Ishikawa (cell line): ENCODE measurements at regions not wholly inside any gene's neighbourhood (a gene's known extent, or its start where the extent isn't known, plus 50 kb on each side); places are given as distances from the start of the nearest gene placed in this dataset.

Source experiments
- CEBPB ChIP-seq: IDR thresholded peaks from 2 replicates; pipeline ENCODE4 v1.6.1; 2012
- CREB1 ChIP-seq: IDR thresholded peaks from 2 replicates; pipeline ENCODE4 v1.6.1; 2012; ENCODE audit warnings: low read depth
- EGR1 ChIP-seq: IDR thresholded peaks from 2 replicates; pipeline ENCODE4 v1.6.1; 2012
- EP300 ChIP-seq: IDR thresholded peaks from 2 replicates; pipeline ENCODE4 v1.6.1; 2012; ENCODE audit warnings: borderline replicate concordance
- FOXM1 ChIP-seq: IDR thresholded peaks from 2 replicates; pipeline ENCODE4 v1.6.1; 2012; ENCODE audit warnings: low read depth, borderline replicate concordance
- NFIC ChIP-seq: IDR thresholded peaks from 2 replicates; pipeline ENCODE4 v1.6.1; 2012
- RAD21 ChIP-seq: IDR thresholded peaks from 2 replicates; pipeline ENCODE4 v1.6.1; 2012; ENCODE audit warnings: low read depth
- TAF1 ChIP-seq: IDR thresholded peaks from 2 replicates; pipeline ENCODE4 v1.6.1; 2012; ENCODE audit warnings: low read depth, mild to moderate bottlenecking
- TCF12 ChIP-seq: IDR thresholded peaks from 2 replicates; pipeline ENCODE4 v1.6.1; 2012; ENCODE audit warnings: low read depth
- TEAD4 ChIP-seq: IDR thresholded peaks from 2 replicates; pipeline ENCODE4 v1.6.1; 2012
- YY1 ChIP-seq: IDR thresholded peaks from 2 replicates; pipeline ENCODE4 v1.6.1; 2012; ENCODE audit warnings: low read depth
- ZBTB7A ChIP-seq: IDR thresholded peaks from 2 replicates; pipeline ENCODE4 v1.6.1; 2012; ENCODE audit warnings: low read depth
- TF ChIP-seq, protein P1 (sequence below): IDR thresholded peaks from 2 replicates; pipeline ENCODE4 v1.6.1; 2012; ENCODE audit warnings: low read depth, mild to moderate bottlenecking
- TF ChIP-seq, protein P2 (sequence below): IDR thresholded peaks from 2 replicates; pipeline ENCODE4 v1.6.1; 2012
- TF ChIP-seq, protein P3 (sequence below): IDR thresholded peaks from 2 replicates; pipeline ENCODE4 v1.6.1; 2012

DNA sequence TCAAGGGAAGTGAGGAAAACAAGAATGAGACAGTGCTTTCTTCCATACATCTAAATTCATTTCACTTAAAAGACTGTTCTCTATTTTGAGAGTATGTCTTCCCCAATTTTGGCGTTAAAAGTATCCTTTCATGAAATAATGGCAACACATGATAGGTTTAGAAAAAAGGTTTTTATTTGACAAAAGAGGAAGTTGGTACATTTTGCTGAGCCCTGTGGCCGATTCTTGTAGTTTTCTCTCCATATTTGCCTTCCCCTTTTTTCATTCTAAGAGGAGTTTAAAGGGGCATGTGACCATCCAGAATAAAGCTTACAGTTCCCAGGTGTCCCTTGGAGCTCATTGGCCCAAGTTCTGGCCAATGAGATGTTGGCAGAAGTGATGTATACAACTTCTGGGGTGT is 140.4 kb upstream of the KCNE2 start:
- no peak for TF ChIP-seq CEBPB
- TF ChIP-seq TCF12, result no peak
- TF ChIP-seq EP300, result no peak
- TF ChIP-seq TEAD4, result no peak
- TF ChIP-seq, protein P1, sequence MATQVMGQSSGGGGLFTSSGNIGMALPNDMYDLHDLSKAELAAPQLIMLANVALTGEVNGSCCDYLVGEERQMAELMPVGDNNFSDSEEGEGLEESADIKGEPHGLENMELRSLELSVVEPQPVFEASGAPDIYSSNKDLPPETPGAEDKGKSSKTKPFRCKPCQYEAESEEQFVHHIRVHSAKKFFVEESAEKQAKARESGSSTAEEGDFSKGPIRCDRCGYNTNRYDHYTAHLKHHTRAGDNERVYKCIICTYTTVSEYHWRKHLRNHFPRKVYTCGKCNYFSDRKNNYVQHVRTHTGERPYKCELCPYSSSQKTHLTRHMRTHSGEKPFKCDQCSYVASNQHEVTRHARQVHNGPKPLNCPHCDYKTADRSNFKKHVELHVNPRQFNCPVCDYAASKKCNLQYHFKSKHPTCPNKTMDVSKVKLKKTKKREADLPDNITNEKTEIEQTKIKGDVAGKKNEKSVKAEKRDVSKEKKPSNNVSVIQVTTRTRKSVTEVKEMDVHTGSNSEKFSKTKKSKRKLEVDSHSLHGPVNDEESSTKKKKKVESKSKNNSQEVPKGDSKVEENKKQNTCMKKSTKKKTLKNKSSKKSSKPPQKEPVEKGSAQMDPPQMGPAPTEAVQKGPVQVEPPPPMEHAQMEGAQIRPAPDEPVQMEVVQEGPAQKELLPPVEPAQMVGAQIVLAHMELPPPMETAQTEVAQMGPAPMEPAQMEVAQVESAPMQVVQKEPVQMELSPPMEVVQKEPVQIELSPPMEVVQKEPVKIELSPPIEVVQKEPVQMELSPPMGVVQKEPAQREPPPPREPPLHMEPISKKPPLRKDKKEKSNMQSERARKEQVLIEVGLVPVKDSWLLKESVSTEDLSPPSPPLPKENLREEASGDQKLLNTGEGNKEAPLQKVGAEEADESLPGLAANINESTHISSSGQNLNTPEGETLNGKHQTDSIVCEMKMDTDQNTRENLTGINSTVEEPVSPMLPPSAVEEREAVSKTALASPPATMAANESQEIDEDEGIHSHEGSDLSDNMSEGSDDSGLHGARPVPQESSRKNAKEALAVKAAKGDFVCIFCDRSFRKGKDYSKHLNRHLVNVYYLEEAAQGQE, result no peak
- TF ChIP-seq TAF1, result no peak
- TF ChIP-seq FOXM1, result no peak
- TF ChIP-seq ZBTB7A, result no peak
- TF ChIP-seq, protein P2, sequence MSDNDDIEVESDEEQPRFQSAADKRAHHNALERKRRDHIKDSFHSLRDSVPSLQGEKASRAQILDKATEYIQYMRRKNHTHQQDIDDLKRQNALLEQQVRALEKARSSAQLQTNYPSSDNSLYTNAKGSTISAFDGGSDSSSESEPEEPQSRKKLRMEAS, result no peak
- TF ChIP-seq RAD21, result no peak
- no peak for TF ChIP-seq YY1
- no peak for TF ChIP-seq CREB1
- TF ChIP-seq NFIC, result no peak
- TF ChIP-seq, protein P3, sequence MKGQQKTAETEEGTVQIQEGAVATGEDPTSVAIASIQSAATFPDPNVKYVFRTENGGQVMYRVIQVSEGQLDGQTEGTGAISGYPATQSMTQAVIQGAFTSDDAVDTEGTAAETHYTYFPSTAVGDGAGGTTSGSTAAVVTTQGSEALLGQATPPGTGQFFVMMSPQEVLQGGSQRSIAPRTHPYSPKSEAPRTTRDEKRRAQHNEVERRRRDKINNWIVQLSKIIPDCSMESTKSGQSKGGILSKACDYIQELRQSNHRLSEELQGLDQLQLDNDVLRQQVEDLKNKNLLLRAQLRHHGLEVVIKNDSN, result no peak
- TF ChIP-seq EGR1, result no peak

DNA sequence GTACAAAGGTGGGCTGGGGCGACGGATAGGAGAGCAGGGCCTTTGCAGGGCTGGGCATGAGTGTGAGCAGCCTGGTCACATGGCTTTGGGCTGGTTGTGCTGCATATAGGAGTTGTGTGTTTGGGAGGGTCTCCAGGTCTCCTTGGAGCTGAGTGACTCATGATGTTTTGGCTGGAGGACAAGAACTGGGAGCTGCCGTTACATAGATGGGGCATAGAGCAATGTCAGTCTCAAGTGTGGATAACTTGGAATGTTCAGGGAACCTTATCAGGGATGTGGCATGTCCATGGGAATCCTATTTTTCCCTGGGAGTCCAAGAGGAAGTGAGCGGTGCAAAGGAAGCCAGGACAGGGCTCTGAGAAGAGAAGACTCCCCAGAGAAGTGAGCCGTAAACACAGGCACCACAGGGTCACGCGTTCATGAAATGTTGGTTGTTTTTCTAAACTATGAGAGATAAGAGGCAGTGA is 136.4 kb upstream of the KCNE2 start:
- TF ChIP-seq EP300 (no peak), TAF1 (no peak), TEAD4 (no peak), EGR1 (no peak), YY1 (no peak), CEBPB (no peak), FOXM1 (no peak), NFIC (no peak), ZBTB7A (no peak), RAD21 (no peak)
- TF ChIP-seq, protein P2, result no peak
- TF ChIP-seq, protein P3, result no peak
- TF ChIP-seq, protein P1, result no peak

DNA sequence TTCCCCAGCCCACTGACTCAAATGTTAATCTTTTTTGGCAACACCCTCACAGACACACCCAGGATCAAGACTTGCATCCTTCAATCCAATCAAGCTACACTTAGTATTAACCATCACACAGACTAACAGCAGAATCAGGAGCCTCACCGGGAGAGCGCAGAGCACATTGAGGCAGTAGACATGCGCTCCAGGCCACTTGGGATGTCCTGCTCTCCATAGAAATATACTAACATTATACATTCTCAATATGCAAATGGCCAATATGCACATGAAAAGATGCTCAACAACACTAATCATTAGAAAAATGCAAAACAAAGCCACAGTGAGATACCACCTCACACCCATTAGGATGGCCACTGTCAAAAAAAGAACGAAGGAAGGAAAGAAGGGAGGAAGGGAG is 135.0 kb upstream of the KCNE2 start:
- TF ChIP-seq, protein P1, result no peak
- no peak for TF ChIP-seq YY1
- TF ChIP-seq TAF1, result no peak
- TF ChIP-seq, protein P2, result no peak
- no peak for TF ChIP-seq EP300
- TF ChIP-seq CREB1, result no peak
- no peak for TF ChIP-seq ZBTB7A
- no peak for TF ChIP-seq RAD21
- no peak for TF ChIP-seq FOXM1
- TF ChIP-seq TEAD4, result no peak
- TF ChIP-seq NFIC, result no peak
- no peak for TF ChIP-seq TCF12

DNA sequence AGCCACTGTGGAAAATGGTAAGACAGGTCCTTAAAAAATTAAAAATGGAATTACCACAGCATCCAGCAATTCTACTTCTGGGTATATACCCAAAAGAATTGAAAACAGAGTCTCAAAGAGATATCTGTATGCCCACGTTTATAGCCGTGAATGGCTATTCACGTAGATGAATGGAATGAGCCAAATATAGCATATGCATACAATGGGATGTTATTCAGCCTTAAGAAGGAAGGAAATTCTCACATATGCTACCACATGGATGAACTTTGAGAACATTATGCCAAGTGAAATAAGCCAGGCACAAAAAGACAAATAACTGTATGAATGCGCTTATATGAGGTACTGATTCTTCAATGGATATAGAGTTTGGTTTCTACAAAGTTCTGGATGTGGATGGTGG is 134.5 kb upstream of the KCNE2 start:
- TF ChIP-seq TEAD4 (no peak), ZBTB7A (no peak), FOXM1 (no peak), CREB1 (no peak), TCF12 (no peak), EGR1 (no peak), RAD21 (no peak)
- TF ChIP-seq, protein P1, result no peak
